NCI-H187 (cell line): ENCODE measurements at regions not wholly inside any gene's neighbourhood (a gene's known extent, or its start where the extent isn't known, plus 50 kb on each side); places are given as distances from the start of the nearest gene placed in this dataset.
"Not testable (repeated sequence)": the region's sequence is repeated elsewhere in the genome, so short reads cannot be mapped to it uniquely, and the experiment has no call there.

Source experiments
- DNase-seq, 2 experiments: peaks; one replicate each; lab custom pipeline; 2025; lab: John Stamatoyannopoulos, UW

DNA sequence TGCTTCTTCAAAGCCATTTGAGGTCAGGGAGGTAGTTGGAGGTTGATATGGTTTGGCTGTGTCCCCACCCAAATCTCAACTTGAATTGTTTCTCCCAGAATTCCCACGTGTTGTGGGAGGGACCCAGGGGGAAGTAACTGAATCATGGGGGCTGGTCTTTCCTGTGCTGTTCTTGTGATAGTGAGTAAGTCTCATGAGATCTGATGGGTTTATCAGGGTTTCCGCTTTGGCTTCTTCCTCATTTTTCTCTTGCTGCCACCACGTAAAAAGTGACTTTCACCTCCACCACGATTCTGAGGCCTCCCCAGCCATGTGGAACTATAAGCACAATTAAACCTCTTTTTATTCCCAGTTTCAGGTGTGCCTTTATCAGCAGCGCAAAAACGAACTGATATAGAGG, 62.5 kb upstream of the NFE2L3 start:
- DNase-seq: not testable (repeated sequence)

GRCh38 chr7:26090927-26091519, 61.0 kb upstream of the NFE2L3 start:
- peak in 1 of 2 experiments; percentile 36 for DNase-seq

DNA sequence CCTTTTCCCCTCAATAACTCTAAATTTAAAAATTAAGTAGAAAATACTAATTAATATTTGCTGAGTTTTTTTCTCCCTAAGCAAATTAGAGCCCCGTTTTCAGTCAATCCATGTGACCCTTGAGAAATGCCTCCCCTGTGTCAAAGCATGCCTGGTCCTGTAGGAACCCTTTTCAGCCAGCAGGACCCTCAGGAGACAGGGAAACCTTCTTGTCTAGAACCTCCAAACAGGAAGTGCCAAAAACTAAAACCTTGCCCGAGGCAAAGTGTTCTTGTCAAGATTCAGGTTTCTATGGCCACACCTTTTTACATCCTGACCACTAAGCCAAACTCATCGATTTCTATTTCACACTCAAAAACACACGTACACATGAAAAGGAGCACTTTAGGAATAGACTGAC, 60.1 kb upstream of the NFE2L3 start:
- no peak for DNase-seq

DNA sequence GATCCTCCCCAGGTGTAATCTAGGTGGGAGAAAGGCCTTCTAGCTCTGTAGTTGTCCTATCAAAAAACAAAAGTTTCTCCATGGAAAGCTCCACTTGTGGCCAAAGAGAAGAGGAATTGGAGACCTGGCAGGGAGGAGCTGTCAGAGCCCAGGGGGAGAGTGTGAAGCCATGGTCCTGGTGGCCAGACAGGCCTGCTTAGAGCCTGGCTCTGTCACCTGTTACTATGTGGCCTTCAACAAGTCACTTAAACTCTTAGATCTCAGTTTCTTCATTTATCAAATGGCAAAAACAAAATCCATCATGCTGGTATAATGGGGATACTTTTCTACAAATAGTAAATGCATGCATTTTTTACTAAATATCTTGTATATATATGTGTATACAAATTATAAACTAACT, 59.0 kb upstream of the NFE2L3 start:
- DNase-seq: no peak

GRCh38 chr7:26096136-26096535, 55.9 kb upstream of the NFE2L3 start:
- DNase-seq: no peak

GRCh38 chr7:26097837-26098668, 53.9 kb upstream of the NFE2L3 start:
- no peak for DNase-seq

- DNase-seq: no peak
Measured at GRCh38 chr7:26099236-26099635, 52.8 kb upstream of the NFE2L3 start.

GRCh38 chr7:26100406-26101339, 51.3 kb upstream of the NFE2L3 start:
- DNase-seq: no peak

DNA sequence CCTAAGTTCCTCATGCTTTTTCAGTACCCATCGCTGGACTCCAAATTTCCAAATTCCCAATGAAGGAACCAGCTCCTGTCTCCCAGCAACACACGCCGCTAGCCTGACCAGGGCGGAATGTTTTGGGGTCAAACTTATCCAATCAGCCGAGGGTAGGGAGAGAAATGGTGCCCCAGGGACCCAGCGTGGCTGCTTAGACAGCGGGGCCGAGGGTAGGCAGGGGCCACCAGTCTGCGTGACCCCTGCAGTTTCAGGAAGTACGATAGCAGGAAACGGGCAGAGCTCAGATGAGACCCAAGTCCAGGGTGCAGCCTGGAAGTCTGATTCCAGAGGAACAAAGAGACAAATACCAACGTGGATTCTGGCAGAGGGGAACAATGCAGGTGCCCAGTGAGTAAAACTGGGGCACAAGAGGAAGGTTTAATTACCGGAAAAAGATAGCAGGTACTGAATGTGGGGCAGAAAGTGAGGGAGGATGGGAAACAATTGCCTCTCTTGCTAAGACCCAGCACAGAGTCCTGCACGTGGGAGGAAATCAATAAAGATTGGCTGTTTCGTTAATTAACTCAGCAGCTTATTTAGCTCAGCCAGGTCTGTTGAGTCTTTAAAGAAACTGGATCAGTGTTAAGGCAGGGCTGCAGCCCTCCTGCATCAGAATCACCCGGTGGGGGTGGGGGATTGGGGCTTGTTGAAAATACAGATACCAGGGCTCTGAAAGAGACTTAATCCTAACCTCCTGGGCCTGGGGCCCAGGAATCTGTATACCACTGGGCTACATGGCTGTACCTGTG, 50.4 kb upstream of the NFE2L3 start:
- no peak for DNase-seq

DNA sequence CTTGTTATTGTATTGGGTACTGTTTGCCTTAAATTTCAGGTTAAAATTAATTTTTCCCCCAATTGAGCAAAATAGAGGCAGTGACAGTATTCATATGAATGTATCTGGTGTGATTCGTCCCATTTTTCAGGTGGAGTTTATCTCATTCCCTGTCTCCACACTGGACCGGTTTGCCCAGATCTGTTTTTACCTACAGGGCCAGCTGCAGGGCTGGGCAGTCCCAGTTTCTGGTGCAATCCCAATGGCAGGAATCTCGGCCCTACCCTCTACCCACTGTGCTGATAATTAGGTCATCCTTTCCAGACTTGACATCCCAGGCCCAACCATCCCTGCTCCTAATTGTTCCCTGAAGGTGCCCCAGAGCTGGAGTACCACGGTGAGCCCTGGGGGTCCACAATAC, 49.8 kb upstream of the NFE2L3 start:
- DNase-seq: no peak
